Activated naive CD8-positive, alpha-beta T cell treated with anti-CD3 and anti-CD28 coated beads, Interleukin-2, amount 10 ng/mL, durations not matched to agents 7 days and 5 days (primary cell): ENCODE measurements at regions not wholly inside any gene's neighbourhood (a gene's known extent, or its start where the extent isn't known, plus 50 kb on each side); places are given as distances from the start of the nearest gene placed in this dataset.
A peak's percentile ranks its signal among the peaks of the same experiment; 100 is the strongest.
"Not testable (repeated sequence)": the region's sequence is repeated elsewhere in the genome, so short reads cannot be mapped to it uniquely, and the experiment has no call there.

Source experiments
- ATAC-seq: fragments of 150-1000 bp; cut with Tn5 transposase; one replicate; pipeline ENCODE4 v1.10.0; 2021; ENCODE audit warnings: low read depth, moderate library complexity
- POLR2A ChIA-PET: fragments of 350-600 bp; sonication (Branson Sonifier 250); formaldehyde crosslinking; loops from one replicate; lab custom pipeline; 2021; ENCODE audit warnings: antibody characterized with exemption; lab: Charles Lee
- DNase-seq: peaks from one replicate; pipeline ENCODE4 v3.0.0; 2021
- H3K27ac Mint-ChIP-seq: one replicate; pipeline ENCODE4 v1.8.0; 2022; ENCODE audit warnings: mild to moderate bottlenecking, mixed read lengths
- H3K27me3 Mint-ChIP-seq: one replicate; pipeline ENCODE4 v1.8.0; 2022; ENCODE audit warnings: mild to moderate bottlenecking, moderate library complexity, mixed read lengths
- H3K36me3 Mint-ChIP-seq: one replicate; pipeline ENCODE4 v1.8.0; 2021; ENCODE audit warnings: mild to moderate bottlenecking, mixed read lengths
- H3K4me1 Mint-ChIP-seq: one replicate; pipeline ENCODE4 v1.8.0; 2021; ENCODE audit warnings: mixed read lengths
- H3K4me3 Mint-ChIP-seq: one replicate; pipeline ENCODE4 v1.8.0; 2022; ENCODE audit warnings: mild to moderate bottlenecking, moderate library complexity, mixed read lengths
- H3K9me3 Mint-ChIP-seq: one replicate; pipeline ENCODE4 v1.8.0; 2021; ENCODE audit warnings: mixed read lengths

GRCh38 chr15:96858694-96859093 is 528.2 kb downstream of the NR2F2 start:
- H3K4me3 Mint-ChIP-seq, result no peak overlapping the region
- H3K27me3 Mint-ChIP-seq, result no peaks in the 10 kb centered on the region
- H3K4me1 Mint-ChIP-seq, result no peaks in the 10 kb centered on the region
- POLR2A ChIA-PET, result no interaction called here
- ATAC-seq (no peak), DNase-seq (no peak)
- no peak overlapping the region for H3K27ac Mint-ChIP-seq
- H3K36me3 Mint-ChIP-seq, result no peaks in the 10 kb centered on the region
- peaks cover 4% of the 10 kb centered on the region for H3K9me3 Mint-ChIP-seq

GRCh38 chr15:96860741-96861140 is 530.2 kb downstream of the NR2F2 start:
- POLR2A ChIA-PET, result no interaction called here

GRCh38 chr15:96867992-96868391 is 537.5 kb downstream of the NR2F2 start:
- peaks cover 8% of the 10 kb centered on the region for H3K9me3 Mint-ChIP-seq
- H3K4me1 Mint-ChIP-seq, result no peaks in the 10 kb centered on the region
- no peaks in the 10 kb centered on the region for H3K27me3 Mint-ChIP-seq
- H3K36me3 Mint-ChIP-seq, result no peaks in the 10 kb centered on the region
- POLR2A ChIA-PET, result no interaction called here
- DNase-seq (no peak), ATAC-seq (no peak)
- no peak overlapping the region for H3K4me3 Mint-ChIP-seq
- no peak overlapping the region for H3K27ac Mint-ChIP-seq

More at GRCh38 chr15:96860741-96861140, 530.2 kb downstream of the NR2F2 start:
- H3K4me1 Mint-ChIP-seq, result no peaks in the 10 kb centered on the region
- DNase-seq, result no peak
- ATAC-seq, result no peak
- H3K27me3 Mint-ChIP-seq, result no peaks in the 10 kb centered on the region
- H3K27ac Mint-ChIP-seq, result no peak overlapping the region
- H3K4me3 Mint-ChIP-seq, result no peak overlapping the region
- no peaks in the 10 kb centered on the region for H3K36me3 Mint-ChIP-seq
- H3K9me3 Mint-ChIP-seq, result peaks cover 3% of the 10 kb centered on the region

- no peak overlapping the region for H3K4me3 Mint-ChIP-seq
These were observed 538.6 kb downstream of the NR2F2 start for GRCh38 chr15:96869122-96869521.

GRCh38 chr15:96869790-96870189 is 539.3 kb downstream of the NR2F2 start:
- POLR2A ChIA-PET, result no interaction called here
- ATAC-seq (no peak), DNase-seq (no peak)
- no peak overlapping the region for H3K4me3 Mint-ChIP-seq
- H3K36me3 Mint-ChIP-seq, result no peaks in the 10 kb centered on the region
- no peak overlapping the region for H3K27ac Mint-ChIP-seq
- no peaks in the 10 kb centered on the region for H3K27me3 Mint-ChIP-seq
- no peaks in the 10 kb centered on the region for H3K4me1 Mint-ChIP-seq
- H3K9me3 Mint-ChIP-seq, result peaks cover 8% of the 10 kb centered on the region

More at GRCh38 chr15:96869122-96869521, 538.6 kb downstream of the NR2F2 start:
- ATAC-seq (no peak), DNase-seq (no peak)
- Mint-ChIP-seq H3K9me3 (peaks cover 8% of the 10 kb centered on the region), H3K36me3 (no peaks in the 10 kb centered on the region), H3K4me1 (no peaks in the 10 kb centered on the region), H3K27me3 (no peaks in the 10 kb centered on the region), H3K27ac (no peak overlapping the region)
- POLR2A ChIA-PET, result no interaction called here

GRCh38 chr15:96870580-96870979 is 540.1 kb downstream of the NR2F2 start:
- Mint-ChIP-seq H3K27me3 (no peaks in the 10 kb centered on the region), H3K4me1 (no peaks in the 10 kb centered on the region), H3K9me3 (peaks cover 7% of the 10 kb centered on the region), H3K4me3 (no peak overlapping the region), H3K27ac (no peak overlapping the region), H3K36me3 (no peaks in the 10 kb centered on the region)
- POLR2A ChIA-PET, result no interaction called here
- ATAC-seq (no peak), DNase-seq (no peak)

GRCh38 chr15:96877442-96877841 is 546.9 kb downstream of the NR2F2 start:
- POLR2A ChIA-PET, H3K36me3 Mint-ChIP-seq: not testable (repeated sequence)

GRCh38 chr15:96878129-96878528 is 547.6 kb downstream of the NR2F2 start:
- no peak overlapping the region for H3K27ac Mint-ChIP-seq
- H3K36me3 Mint-ChIP-seq, result no peaks in the 10 kb centered on the region
- ATAC-seq (no peak), DNase-seq (no peak)
- no peaks in the 10 kb centered on the region for H3K4me1 Mint-ChIP-seq
- H3K9me3 Mint-ChIP-seq, result peaks cover 2% of the 10 kb centered on the region
- no peaks in the 10 kb centered on the region for H3K27me3 Mint-ChIP-seq
- POLR2A ChIA-PET, result no interaction called here
- no peak overlapping the region for H3K4me3 Mint-ChIP-seq

More at GRCh38 chr15:96877442-96877841, 546.9 kb downstream of the NR2F2 start:
- H3K27me3 Mint-ChIP-seq, H3K9me3 Mint-ChIP-seq, ATAC-seq, DNase-seq, H3K4me3 Mint-ChIP-seq, H3K4me1 Mint-ChIP-seq, H3K27ac Mint-ChIP-seq: not testable (repeated sequence)

GRCh38 chr15:96882121-96882772 is 551.7 kb downstream of the NR2F2 start:
- POLR2A ChIA-PET, result no interaction called here
- DNase-seq (no peak), ATAC-seq (no peak)
- no peaks in the 10 kb centered on the region for H3K27me3 Mint-ChIP-seq
- no peaks in the 10 kb centered on the region for H3K36me3 Mint-ChIP-seq
- no peak overlapping the region for H3K27ac Mint-ChIP-seq
- no peaks in the 10 kb centered on the region for H3K4me1 Mint-ChIP-seq
- peaks cover 2% of the 10 kb centered on the region for H3K9me3 Mint-ChIP-seq
- H3K4me3 Mint-ChIP-seq, result no peak overlapping the region

- Mint-ChIP-seq H3K36me3 (no peaks in the 10 kb centered on the region), H3K27ac (no peak overlapping the region), H3K4me1 (peaks cover 5% of the 10 kb centered on the region), H3K9me3 (no peaks in the 10 kb centered on the region), H3K4me3 (no peak overlapping the region), H3K27me3 (no peaks in the 10 kb centered on the region)
- POLR2A ChIA-PET, result no interaction called here
- ATAC-seq (no peak), DNase-seq (no peak)
These were observed 557.2 kb downstream of the NR2F2 start for GRCh38 chr15:96887730-96888129.

GRCh38 chr15:96888764-96889163 is 558.3 kb downstream of the NR2F2 start:
- H3K4me1 Mint-ChIP-seq, result peaks cover 5% of the 10 kb centered on the region
- no peak for ATAC-seq
- H3K4me3 Mint-ChIP-seq, result no peak overlapping the region
- H3K27ac Mint-ChIP-seq, result no peak overlapping the region
- no peaks in the 10 kb centered on the region for H3K36me3 Mint-ChIP-seq
- POLR2A ChIA-PET, result no interaction called here
- no peak for DNase-seq
- no peaks in the 10 kb centered on the region for H3K27me3 Mint-ChIP-seq
- no peaks in the 10 kb centered on the region for H3K9me3 Mint-ChIP-seq

GRCh38 chr15:96889734-96890480 is 559.4 kb downstream of the NR2F2 start:
- Mint-ChIP-seq H3K9me3 (no peaks in the 10 kb centered on the region), H3K36me3 (no peaks in the 10 kb centered on the region), H3K27me3 (no peaks in the 10 kb centered on the region), H3K4me3 (peak overlapping the region; percentile 79), H3K4me1 (peaks cover 5% of the 10 kb centered on the region), H3K27ac (peak overlapping the region; percentile 74)
- ATAC-seq, result peak; percentile 39
- POLR2A ChIA-PET, result no interaction called here
- DNase-seq, result no peak

- ATAC-seq, result no peak
- Mint-ChIP-seq H3K9me3 (no peaks in the 10 kb centered on the region), H3K36me3 (no peaks in the 10 kb centered on the region), H3K27ac (no peak overlapping the region), H3K27me3 (peaks cover 3% of the 10 kb centered on the region), H3K4me1 (peaks cover 5% of the 10 kb centered on the region), H3K4me3 (no peak overlapping the region)
- POLR2A ChIA-PET, result no interaction called here
- no peak for DNase-seq
These were observed 560.5 kb downstream of the NR2F2 start for GRCh38 chr15:96891046-96891445.
